Nephron progenitor cell (in vitro differentiated cells): ENCODE measurements at regions not wholly inside any gene's neighbourhood (a gene's known extent, or its start where the extent isn't known, plus 50 kb on each side); places are given as distances from the start of the nearest gene placed in this dataset.
A peak's percentile ranks its signal among the peaks of the same experiment; 100 is the strongest.

Source experiments
- DNase-seq: peaks from one replicate; pipeline ENCODE4 v3.0.0; 2021
- H3K27ac Mint-ChIP-seq: 2 replicates; pipeline ENCODE4 v1.8.0; 2021; ENCODE audit warnings: mild to moderate bottlenecking, moderate library complexity, mixed read lengths
- H3K27me3 Mint-ChIP-seq: 2 replicates; pipeline ENCODE4 v1.8.0; 2021; ENCODE audit warnings: mild to moderate bottlenecking, low read depth, mixed read lengths; ENCODE audit not compliant: poor library complexity
- H3K36me3 Mint-ChIP-seq: 2 replicates; pipeline ENCODE4 v1.8.0; 2021; ENCODE audit warnings: low read depth, mixed read lengths
- H3K4me1 Mint-ChIP-seq: 2 replicates; pipeline ENCODE4 v1.8.0; 2021; ENCODE audit warnings: mixed read lengths
- H3K4me3 Mint-ChIP-seq: 2 replicates; pipeline ENCODE4 v1.8.0; 2021; ENCODE audit warnings: mild to moderate bottlenecking, moderate library complexity, mixed read lengths
- H3K9me3 Mint-ChIP-seq: 2 replicates; pipeline ENCODE4 v1.8.0; 2021; ENCODE audit warnings: mild to moderate bottlenecking, moderate library complexity, mixed read lengths
- TF ChIP-seq, protein P1 (sequence below): fragments of 200-600 bp; sonication (generic); IDR thresholded peaks from 2 replicates; pipeline ENCODE4 v1.5.0; 2021; ENCODE audit warnings: antibody characterized with exemption

DNA sequence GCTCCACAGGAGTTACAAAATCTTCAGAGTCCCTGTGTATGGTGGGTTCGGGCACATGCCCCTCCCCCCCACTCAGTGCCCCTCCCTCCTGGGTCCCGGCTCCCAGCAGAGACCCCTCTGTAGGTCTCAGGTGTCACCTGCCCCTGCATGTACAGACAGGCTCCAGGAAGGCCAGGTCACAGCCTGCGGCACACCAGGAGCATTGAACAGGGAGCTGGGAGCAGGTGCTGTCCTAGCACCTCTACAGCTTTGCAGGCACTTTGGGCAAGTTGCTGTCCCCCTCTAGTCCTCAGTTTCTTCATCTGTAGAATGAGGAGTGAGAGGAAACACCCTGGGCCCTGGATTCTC is 80.1 kb upstream of the RTL6 start:
- DNase-seq: no peak
- peaks cover 75% of the 10 kb centered on the region for H3K27me3 Mint-ChIP-seq
- H3K36me3 Mint-ChIP-seq: no peaks in the 10 kb centered on the region
- no peak overlapping the region for H3K27ac Mint-ChIP-seq
- TF ChIP-seq, protein P1, sequence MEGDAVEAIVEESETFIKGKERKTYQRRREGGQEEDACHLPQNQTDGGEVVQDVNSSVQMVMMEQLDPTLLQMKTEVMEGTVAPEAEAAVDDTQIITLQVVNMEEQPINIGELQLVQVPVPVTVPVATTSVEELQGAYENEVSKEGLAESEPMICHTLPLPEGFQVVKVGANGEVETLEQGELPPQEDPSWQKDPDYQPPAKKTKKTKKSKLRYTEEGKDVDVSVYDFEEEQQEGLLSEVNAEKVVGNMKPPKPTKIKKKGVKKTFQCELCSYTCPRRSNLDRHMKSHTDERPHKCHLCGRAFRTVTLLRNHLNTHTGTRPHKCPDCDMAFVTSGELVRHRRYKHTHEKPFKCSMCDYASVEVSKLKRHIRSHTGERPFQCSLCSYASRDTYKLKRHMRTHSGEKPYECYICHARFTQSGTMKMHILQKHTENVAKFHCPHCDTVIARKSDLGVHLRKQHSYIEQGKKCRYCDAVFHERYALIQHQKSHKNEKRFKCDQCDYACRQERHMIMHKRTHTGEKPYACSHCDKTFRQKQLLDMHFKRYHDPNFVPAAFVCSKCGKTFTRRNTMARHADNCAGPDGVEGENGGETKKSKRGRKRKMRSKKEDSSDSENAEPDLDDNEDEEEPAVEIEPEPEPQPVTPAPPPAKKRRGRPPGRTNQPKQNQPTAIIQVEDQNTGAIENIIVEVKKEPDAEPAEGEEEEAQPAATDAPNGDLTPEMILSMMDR: no peak
- no peak overlapping the region for H3K4me3 Mint-ChIP-seq
- H3K4me1 Mint-ChIP-seq: peaks cover 30% of the 10 kb centered on the region
- H3K9me3 Mint-ChIP-seq: no peaks in the 10 kb centered on the region

DNA sequence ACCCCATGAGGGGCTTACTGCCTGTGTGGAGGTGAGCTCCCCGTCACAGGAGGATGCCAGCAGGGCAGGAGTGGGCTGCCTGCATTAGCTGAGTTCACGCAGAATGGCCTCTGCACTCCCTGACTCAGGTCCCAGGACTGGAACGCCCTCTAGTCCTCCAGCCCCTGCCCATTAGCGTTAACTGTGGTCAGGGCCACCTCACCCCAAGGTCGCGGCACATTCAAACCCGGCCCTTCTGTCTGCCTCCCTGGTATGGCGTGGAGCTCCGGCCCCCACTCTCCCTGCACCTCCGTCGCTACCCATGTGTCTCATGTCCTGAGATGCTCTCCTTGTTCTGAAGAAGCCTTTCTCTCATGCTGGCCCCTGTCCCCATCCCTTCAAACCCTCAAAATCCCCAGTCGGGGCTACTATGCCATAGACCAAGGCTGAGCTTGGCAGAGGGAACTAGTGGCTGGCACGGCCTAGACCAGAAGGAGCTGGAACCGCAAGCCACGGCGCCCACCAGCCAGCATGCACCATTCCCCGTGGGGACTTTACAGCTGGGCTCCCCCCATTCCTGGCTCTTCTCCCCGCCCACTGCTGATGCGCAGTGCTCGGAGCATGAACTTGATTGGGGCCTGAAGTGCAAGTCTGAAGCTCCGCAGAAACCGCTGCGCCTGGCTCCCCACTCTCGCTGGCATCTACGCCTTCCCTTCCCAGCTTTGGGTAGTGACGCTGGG is 79.5 kb upstream of the RTL6 start:
- no peaks in the 10 kb centered on the region for H3K9me3 Mint-ChIP-seq
- H3K27me3 Mint-ChIP-seq: peaks cover 74% of the 10 kb centered on the region
- no peak overlapping the region for H3K27ac Mint-ChIP-seq
- no peak for DNase-seq
- TF ChIP-seq, protein P1: no peak
- H3K4me1 Mint-ChIP-seq: peaks cover 27% of the 10 kb centered on the region
- H3K4me3 Mint-ChIP-seq: no peak overlapping the region
- no peaks in the 10 kb centered on the region for H3K36me3 Mint-ChIP-seq

DNA sequence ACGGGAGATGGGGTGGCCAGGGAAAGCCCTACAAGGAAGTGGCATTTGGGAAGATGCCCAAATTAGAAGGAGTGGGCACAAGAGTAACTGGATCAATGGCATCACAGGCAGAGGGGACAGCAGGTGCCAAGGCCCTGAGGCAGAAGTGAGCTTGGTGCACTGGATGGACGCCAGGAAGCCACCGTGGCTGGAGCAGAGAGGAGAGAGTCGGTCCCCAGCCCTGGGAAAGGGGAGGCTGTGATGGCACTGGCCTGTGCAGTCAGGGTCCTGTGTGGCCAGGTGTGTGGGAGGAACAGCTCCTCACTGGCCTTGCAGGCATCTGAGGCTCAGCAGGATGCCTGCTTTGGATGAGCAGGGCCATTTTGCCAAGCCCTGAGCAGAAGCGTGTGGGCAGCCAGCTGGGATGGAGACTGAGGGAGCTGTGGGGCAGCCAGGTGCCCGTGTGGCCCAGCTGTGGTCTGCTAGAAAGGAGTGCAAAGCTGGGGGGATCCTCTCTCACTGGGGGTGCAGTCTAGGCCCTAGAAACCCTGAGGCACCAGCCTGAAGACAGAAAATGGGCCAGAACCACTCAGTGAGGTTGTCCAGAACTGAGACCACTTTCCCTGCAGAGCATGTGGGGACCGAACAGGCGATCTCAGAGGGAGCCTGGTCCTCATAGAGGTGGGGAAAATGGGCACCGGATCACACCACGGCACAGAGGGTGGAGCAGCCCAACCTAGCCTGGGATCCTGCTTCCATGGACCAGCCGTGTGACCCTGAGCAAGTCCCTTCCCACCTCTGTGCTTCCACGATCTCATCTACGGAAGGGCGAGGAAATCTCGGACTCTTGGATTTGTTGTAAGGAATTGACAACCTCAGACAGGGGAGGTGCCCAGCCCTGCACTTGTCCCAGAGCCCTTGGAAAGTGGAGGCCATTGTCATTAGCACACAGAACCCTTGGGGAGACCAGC is 78.6 kb upstream of the RTL6 start:
- TF ChIP-seq, protein P1: no peak
- Mint-ChIP-seq H3K27me3 (peaks cover 71% of the 10 kb centered on the region), H3K27ac (peak overlapping the region; percentile 37), H3K36me3 (no peaks in the 10 kb centered on the region), H3K4me3 (no peak overlapping the region), H3K9me3 (peaks cover 3% of the 10 kb centered on the region), H3K4me1 (peaks cover 35% of the 10 kb centered on the region)
- DNase-seq: no peak

DNA sequence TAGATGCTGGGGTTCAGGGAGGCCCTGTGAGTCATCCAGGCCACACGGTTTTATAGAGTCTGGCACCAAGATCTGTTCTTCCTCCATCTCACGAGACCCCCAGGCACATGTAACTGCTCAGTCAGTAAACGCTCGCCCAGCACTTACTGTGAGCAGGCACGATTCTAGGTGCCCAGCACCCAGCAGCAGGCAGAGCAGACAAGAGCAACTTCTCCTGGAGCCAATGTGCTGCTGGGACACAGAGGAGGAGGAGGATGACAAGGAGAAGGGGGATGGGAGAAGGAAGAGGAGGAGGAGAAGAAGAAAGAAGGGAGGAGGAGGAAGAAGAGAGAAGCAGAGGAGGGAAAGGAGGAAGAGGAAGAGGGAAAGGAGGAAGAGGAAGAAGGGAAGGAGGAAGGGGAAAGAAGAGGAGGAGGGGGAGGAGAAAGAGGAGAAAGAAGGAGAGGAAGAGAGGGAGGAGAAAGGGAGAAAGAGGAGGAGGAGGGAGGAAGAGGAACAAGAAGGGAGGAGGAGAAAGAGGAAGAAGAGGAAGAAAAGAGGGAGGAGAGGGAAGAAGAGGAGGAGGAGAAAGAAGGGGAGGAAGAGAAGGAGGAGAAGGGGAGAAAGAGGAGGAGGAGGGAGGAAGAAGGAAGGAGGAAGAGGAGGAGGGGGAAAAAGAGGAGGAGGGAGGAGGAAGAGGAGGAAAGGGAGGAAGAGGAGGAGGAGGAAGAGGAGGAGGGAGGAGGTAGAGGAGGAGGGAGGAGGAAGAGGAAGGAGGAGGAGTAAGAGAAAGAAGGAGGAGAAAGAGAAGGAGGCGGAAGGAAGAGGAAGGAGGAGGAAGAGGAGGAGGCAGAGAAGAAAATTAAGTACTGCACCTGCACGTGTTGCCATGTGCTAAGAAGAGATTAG is 77.6 kb upstream of the RTL6 start:
- no peaks in the 10 kb centered on the region for H3K36me3 Mint-ChIP-seq
- H3K27ac Mint-ChIP-seq: peak overlapping the region; percentile 18
- H3K4me3 Mint-ChIP-seq: no peak overlapping the region
- peaks cover 43% of the 10 kb centered on the region for H3K4me1 Mint-ChIP-seq
- DNase-seq: no peak
- TF ChIP-seq, protein P1: no peak
- peaks cover 9% of the 10 kb centered on the region for H3K9me3 Mint-ChIP-seq
- H3K27me3 Mint-ChIP-seq: peaks cover 72% of the 10 kb centered on the region

DNA sequence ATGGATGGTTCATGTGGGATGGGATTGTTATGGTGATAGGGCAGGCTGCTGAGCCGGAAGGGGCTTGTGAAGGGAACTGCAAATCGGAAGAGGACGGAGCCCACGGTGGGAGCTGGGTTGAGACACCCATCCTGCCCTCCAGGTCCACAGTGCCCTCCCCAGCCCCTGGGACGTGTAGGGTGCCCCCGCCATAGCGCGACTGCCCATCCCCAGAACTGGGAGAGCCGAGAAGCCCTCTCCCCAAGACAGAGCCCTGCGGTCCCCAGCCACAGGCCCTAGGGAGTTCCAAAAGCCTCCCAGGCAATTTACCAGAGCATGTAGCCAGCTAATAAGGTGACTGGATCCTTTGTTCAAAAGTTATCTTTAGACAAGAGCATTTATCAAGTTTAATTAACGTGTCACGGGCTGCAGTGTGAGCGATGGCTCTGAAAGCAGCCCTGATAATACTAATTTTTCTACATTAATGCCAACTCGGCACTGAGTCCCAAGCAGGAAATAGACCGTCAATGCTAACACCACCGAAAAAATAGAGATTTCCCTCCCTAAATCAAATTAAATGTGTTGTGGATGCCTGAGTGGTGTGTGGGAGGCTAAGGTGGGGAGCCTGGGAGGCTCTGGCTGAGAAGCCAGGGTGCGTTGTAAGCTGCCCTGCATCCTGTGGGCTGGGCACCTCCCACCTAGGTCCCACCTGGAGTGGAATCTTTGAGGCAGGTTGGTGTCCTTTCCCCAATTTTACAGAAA is 76.8 kb upstream of the RTL6 start:
- H3K27ac Mint-ChIP-seq: peak overlapping the region; percentile 59

More for the DNA sequence above, 76.8 kb upstream of the RTL6 start:
- Mint-ChIP-seq H3K9me3 (peaks cover 17% of the 10 kb centered on the region), H3K4me3 (no peak overlapping the region), H3K4me1 (peaks cover 48% of the 10 kb centered on the region), H3K27me3 (peaks cover 67% of the 10 kb centered on the region), H3K36me3 (no peaks in the 10 kb centered on the region)
- no peak for DNase-seq
- TF ChIP-seq, protein P1: no peak
